ENCODE measurements at regions not wholly inside any gene's neighbourhood (a gene's known extent, or its start where the extent isn't known, plus 50 kb on each side); places are given as distances from the start of the nearest gene placed in this dataset.
A peak's percentile ranks its signal among the peaks of the same experiment; 100 is the strongest.

DNA sequence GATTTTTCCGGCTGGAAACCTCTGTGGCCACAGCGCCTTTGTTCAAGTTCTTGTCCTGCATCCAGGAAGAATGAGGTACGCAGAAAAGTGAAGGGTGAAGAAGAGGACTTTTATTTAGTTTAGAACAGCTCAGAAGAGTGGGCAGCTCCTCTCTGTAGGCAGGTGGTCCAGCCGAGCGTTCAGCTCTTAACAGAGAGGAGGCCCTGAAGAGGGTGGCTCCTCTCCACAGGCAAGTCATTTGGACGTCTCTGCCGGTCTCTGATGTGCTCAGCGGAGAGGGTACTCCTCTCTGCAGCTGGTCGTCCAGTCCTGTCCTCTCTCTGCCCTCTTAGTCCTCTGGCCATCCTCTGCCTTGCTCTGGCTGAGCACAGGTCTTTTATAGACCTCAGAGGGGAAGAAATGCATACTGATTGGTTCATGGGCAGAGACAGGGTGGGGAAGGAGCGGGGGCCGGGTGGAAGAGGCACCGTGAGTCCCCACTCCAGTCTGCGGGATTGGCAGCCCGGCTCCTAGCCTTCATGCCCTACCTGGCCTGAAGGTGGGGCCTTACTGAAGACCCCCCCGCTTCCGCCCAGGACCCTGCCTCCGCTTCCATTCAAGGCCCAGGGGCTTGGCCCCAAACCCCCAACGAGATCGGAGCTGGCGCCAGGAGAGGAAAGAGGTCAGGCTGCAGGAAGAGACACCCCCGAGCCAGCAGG lies 70.0 kb upstream of the NKD1 start:
- H3K4me3 ChIP-seq (ENCODE audit: low read depth, low read length), result no peak overlapping the region
- DNase-seq (ENCODE audit: extremely low spot score), result no peak
- H3K36me3 ChIP-seq (ENCODE audit: insufficient read depth), result no peaks in the 10 kb centered on the region
- 65% methylated on average over 21 of the region's 21 CpGs for WGBS
- H3K4me1 ChIP-seq (ENCODE audit: insufficient read depth), result no peaks in the 10 kb centered on the region
- no peak overlapping the region for H3K27ac ChIP-seq (ENCODE audit: low read depth)

DNA sequence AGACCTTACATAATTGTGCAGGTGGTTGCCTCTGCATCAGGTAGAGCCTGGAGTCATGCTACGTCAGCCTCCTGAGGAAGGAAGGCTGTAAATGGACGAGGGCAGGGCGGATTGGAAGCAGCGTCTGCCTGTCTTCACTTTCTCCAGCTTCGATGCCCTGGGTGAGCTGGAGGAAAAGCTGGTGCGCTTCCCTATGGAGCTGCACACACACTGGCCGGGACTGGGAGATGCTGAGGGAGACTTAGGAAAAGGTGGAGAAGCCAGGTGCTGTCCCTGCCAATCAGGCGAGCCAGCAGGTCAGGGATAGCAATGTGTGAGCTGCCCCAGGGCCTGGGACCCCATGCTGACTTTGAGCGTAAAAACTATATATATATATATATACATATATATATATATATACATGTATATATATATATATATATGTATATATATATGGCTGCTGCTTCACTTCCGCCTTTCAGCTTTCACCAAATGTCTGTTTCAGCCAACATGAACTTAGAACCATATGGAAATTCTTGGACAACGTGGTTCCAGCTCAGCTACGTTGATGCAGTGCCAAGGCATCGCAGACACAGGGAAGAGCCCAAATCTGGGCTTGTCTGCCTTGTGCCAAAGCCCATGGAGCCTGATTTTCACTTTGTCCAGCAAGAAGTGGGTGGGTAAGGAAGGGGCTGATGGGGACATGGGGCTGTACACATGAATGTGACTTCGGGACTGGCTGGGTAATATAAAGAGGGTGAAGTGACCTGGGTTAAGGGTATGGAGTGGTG lies 71.5 kb upstream of the NKD1 start:
- WGBS, result 77% methylated on average over 14 of the region's 14 CpGs
- no peak for DNase-seq (ENCODE audit: extremely low spot score)
- H3K27ac ChIP-seq (ENCODE audit: low read depth), result no peak overlapping the region
- no peaks in the 10 kb centered on the region for H3K4me1 ChIP-seq (ENCODE audit: insufficient read depth)
- H3K4me3 ChIP-seq (ENCODE audit: low read depth, low read length), result no peak overlapping the region
- no peaks in the 10 kb centered on the region for H3K36me3 ChIP-seq (ENCODE audit: insufficient read depth)

DNA sequence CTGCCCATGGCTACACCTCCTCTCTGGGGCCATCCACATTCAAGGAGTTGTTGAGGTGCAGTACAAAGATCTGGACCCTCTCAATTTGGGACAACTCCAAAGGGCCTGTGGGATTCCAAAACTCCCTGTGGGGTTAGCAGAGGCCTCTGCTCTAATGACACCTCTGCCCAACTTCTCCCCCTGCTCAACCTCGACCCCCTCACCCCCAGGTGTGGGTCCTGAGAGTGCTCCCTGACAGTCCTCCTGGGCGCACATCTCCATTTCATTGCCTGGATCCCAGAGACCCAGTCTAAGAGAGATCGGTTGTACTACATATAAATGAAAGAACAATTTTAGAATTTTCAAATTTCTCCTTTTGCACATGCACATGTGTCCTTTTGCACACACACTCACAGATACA lies 73.0 kb upstream of the NKD1 start:
- Histone ChIP-seq H3K27ac (ENCODE audit: low read depth) (no peak overlapping the region), H3K4me1 (ENCODE audit: insufficient read depth) (no peaks in the 10 kb centered on the region), H3K4me3 (ENCODE audit: low read depth, low read length) (no peak overlapping the region), H3K36me3 (ENCODE audit: insufficient read depth) (no peaks in the 10 kb centered on the region)
- 79% methylated on average over 3 of the region's 3 CpGs for whole genome bisulfite sequencing
- DNase-seq (ENCODE audit: extremely low spot score), result no peak

DNA sequence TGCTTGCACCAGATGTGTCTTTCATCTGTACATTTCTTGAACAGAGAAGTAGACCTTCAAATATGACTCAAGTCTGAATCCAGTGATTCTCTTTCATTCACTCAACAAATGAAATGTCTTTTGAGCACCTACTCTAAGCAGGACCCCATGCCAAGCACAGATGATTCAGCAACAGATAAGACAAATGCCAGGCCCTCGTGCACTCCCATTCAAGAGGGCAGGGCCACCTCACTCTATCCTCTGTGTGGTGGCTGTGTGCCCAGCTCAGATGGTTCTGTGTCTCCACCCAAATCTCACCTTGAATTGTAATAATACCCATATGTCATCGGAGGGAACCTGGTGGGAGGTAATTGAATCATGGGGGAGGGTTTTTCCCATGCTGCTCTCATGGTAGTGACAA lies 74.1 kb upstream of the NKD1 start:
- 75% methylated on average over 2 of the region's 2 CpGs for WGBS
- no peak for DNase-seq (ENCODE audit: extremely low spot score)
- Histone ChIP-seq H3K4me3 (ENCODE audit: low read depth, low read length) (no peak overlapping the region), H3K36me3 (ENCODE audit: insufficient read depth) (no peaks in the 10 kb centered on the region), H3K4me1 (ENCODE audit: insufficient read depth) (no peaks in the 10 kb centered on the region), H3K27ac (ENCODE audit: low read depth) (no peak overlapping the region)

DNA sequence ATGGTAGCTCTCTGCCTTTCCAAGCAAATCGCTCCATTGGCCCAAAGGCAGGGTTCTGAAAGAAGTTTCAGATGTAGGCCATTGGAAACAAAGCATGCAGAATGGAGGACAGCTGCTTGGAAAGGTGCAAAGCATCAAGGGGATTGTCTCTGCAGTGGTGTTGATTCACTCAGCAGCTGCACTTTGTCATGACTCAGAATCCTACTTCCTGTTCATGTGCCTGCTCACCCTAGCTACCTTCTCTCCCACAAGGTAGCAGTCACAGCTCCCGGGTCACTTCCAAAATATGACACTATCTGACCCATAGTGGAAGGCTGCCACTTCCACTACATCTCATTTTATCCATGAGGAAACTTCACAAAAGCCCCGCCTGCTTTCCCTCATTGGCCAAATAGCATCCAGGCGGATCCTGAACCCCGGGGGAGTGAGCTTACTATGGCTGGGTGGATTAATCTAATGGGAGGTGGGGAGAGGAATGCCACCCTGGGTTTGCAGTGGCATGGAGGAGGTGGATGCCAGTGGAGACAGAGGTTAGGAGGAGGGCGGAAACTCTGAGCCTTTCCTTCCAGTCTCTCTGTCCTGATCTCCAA lies 74.7 kb upstream of the NKD1 start:
- no peak overlapping the region for H3K4me3 ChIP-seq (ENCODE audit: low read depth, low read length)
- H3K4me1 ChIP-seq (ENCODE audit: insufficient read depth), result no peaks in the 10 kb centered on the region
- H3K36me3 ChIP-seq (ENCODE audit: insufficient read depth), result no peaks in the 10 kb centered on the region
- no peak for DNase-seq (ENCODE audit: extremely low spot score)
- 73% methylated on average over 6 of the region's 6 CpGs for WGBS
- no peak overlapping the region for H3K27ac ChIP-seq (ENCODE audit: low read depth)

DNA sequence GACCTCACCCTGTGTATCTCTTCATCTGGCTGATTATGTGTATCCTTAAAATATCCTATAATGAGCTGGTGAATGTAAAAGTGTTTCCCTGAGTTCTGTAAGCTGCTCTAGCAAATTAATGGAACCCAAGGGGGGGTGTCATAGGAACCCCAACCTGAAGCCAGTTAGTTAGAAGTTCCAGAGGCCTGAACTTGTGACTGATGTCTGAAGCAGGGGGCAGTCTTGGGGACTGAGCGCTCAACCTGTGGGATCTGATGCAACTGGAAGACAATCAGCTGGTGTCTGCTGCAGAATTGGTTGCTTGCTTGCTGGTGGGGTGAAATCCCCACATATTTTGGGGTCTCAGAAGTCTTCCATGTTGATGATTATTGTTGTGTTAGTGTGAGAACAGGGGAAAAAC lies 75.7 kb upstream of the NKD1 start:
- no peak overlapping the region for H3K4me3 ChIP-seq (ENCODE audit: low read depth, low read length)
- H3K36me3 ChIP-seq (ENCODE audit: insufficient read depth), result no peaks in the 10 kb centered on the region
- no peak for DNase-seq (ENCODE audit: extremely low spot score)
- H3K4me1 ChIP-seq (ENCODE audit: insufficient read depth), result no peaks in the 10 kb centered on the region
- no peak overlapping the region for H3K27ac ChIP-seq (ENCODE audit: low read depth)
- WGBS, result 96% methylated on average over 1 of the region's 1 CpG

DNA sequence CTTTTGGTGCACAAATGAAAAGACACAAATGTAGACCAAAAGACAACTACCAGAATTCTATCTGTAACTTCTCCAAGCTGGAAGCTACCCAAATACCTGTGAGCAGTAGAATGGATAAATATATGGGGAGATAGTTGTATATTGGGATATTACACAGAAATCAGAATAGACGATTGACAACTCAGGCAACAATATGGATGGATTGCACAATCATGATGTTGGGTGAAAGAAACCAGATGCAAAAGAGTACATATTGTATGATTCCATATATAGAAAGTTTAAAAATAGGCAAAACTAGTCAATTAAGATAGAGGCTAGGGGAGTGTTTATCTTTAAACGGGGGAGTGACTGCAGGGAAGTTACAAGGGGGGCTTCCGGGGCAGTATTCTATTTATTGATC lies 77.5 kb upstream of the NKD1 start:
- WGBS, result 69% methylated on average over 3 of the region's 3 CpGs
- no peak for DNase-seq (ENCODE audit: extremely low spot score)
- H3K4me1 ChIP-seq (ENCODE audit: insufficient read depth), result no peaks in the 10 kb centered on the region
- H3K4me3 ChIP-seq (ENCODE audit: low read depth, low read length), result no peak overlapping the region
- no peak overlapping the region for H3K27ac ChIP-seq (ENCODE audit: low read depth)
- no peaks in the 10 kb centered on the region for H3K36me3 ChIP-seq (ENCODE audit: insufficient read depth)

DNA sequence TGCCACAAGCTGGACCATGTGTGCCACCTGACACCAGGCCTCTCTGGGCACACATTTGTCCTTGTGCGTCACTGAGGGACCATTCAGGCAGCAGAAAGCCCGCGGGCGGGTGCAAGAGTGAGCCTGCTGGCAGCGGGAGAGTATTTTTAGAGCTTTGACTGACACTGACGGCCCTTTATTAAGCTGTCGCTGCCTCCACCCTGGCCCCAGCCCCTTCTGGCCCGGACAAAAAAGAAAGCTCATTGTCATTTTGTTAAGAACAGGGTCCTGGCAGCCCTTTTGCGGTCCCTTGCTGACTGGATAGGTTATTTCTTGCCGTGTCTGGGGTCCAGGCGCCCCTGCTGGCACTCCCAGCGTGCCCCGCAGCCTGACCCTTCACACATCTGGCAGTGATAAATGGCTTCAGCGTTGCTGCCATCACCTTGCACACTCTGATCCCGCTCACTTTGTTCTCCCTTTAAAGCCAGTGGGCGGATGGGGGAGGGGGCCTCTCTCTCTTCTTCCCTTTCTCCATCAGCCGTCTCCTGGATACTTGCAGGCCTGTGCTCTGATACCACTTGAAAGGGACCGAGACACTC lies 78.4 kb upstream of the NKD1 start:
- H3K27ac ChIP-seq (ENCODE audit: low read depth), result no peak overlapping the region
- no peak for DNase-seq (ENCODE audit: extremely low spot score)
- WGBS, result 64% methylated on average over 18 of the region's 18 CpGs
- H3K4me1 ChIP-seq (ENCODE audit: insufficient read depth), result no peaks in the 10 kb centered on the region
- H3K36me3 ChIP-seq (ENCODE audit: insufficient read depth), result no peaks in the 10 kb centered on the region
- no peak overlapping the region for H3K4me3 ChIP-seq (ENCODE audit: low read depth, low read length)

DNA sequence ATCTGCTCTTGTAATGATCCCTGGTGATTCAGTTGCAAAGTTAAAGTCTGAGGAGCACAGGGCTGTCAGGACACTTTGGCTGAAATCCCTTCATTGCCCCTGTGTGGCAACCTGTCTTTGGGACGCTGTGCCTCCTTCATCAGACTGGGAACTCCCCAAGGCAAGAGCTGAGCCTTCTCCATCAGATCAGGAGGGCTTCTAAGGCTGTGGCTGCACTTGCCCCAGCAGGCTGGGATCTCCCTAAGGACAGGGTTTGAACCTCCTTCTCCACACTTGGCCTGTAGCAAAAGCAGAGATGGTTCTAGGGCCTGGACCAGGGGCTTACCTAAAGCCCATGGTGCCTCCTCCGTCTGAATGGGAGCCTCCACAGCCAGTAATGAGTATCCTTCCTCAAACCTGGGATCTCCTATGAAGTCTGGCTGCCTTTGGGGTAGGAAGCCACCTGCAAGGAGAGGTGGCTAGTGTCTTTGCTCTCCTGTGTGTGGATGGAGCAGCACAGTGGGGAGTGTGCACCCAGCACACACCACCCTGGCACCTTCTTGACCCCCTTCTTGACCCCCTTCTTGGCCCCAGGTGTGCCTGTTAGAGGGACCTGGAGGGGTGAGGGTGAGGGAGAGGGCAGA lies 79.0 kb upstream of the NKD1 start:
- Histone ChIP-seq H3K4me3 (ENCODE audit: low read depth, low read length) (no peak overlapping the region), H3K4me1 (ENCODE audit: insufficient read depth) (no peaks in the 10 kb centered on the region), H3K27ac (ENCODE audit: low read depth) (no peak overlapping the region), H3K36me3 (ENCODE audit: insufficient read depth) (no peaks in the 10 kb centered on the region)
- WGBS, result 49% methylated on average over 2 of the region's 2 CpGs
- no peak for DNase-seq (ENCODE audit: extremely low spot score)

DNA sequence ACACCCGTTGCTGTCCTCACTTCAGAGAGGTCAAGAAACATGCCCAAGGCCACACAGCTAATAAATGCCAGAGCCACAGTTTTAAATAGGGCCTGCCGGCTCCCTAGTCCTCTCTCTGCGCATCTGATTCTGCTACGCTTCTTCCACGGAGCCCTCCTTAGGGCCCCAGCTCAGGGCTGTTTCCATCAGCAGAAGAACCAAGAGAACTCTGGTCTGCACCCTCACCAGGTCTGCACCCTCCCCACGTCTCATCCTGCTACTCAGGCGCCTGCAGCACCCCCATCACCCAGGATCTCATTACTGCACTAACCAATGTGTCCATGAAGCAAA lies 79.5 kb upstream of the NKD1 start:
- Histone ChIP-seq H3K36me3 (ENCODE audit: insufficient read depth) (no peaks in the 10 kb centered on the region), H3K4me1 (ENCODE audit: insufficient read depth) (no peaks in the 10 kb centered on the region), H3K4me3 (ENCODE audit: low read depth, low read length) (no peak overlapping the region), H3K27ac (ENCODE audit: low read depth) (no peak overlapping the region)
- WGBS, result 75% methylated on average over 7 of the region's 7 CpGs
- no peak for DNase-seq (ENCODE audit: extremely low spot score)

DNA sequence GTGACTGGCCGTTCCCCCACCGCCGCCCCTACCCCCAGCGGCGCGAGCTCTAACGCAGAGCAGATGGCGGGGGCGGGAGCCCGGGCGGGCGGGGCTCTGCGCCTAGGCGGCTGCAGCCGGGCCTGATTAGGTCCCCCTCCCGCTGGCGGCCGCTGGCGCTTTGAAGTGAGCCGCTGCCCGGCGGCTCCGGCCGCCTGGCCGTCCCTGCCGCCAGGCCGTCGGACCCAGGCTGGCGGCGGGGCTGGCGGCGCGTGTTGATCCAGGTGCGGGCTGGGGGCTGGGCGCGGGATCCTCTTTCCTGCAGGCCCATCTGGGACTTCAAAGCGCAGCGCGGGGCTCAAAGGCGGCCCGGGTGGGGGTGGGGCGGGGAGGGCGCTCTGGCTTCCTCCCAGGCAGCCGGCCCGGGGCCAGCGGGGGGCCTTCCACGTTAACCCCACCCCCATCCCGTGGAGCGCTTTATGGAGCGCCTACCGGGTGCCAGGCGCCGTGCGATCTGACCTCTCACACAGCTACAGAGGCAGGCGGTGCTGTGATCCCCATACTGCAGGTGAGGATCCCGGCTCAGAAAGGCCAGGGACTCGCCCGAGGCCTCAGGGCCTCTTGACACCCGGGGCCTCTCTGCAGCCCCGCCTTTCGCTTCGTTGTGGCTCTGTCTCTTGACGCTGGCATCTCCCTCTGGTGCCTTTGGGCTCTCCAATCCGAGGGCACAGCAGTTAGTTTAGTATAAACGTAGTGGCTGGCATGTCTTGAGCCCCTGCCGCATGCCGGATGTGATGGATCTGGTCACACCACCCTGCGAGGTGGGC lies 80.0 kb upstream of the NKD1 start:
- no peaks in the 10 kb centered on the region for H3K36me3 ChIP-seq (ENCODE audit: insufficient read depth)
- DNase-seq (ENCODE audit: extremely low spot score), result no peak
- 6% methylated on average over 68 of the region's 68 CpGs for WGBS
- H3K4me1 ChIP-seq (ENCODE audit: insufficient read depth), result no peaks in the 10 kb centered on the region
- peak overlapping the region; percentile 31 for H3K4me3 ChIP-seq (ENCODE audit: low read depth, low read length)
- no peak overlapping the region for H3K27ac ChIP-seq (ENCODE audit: low read depth)

DNA sequence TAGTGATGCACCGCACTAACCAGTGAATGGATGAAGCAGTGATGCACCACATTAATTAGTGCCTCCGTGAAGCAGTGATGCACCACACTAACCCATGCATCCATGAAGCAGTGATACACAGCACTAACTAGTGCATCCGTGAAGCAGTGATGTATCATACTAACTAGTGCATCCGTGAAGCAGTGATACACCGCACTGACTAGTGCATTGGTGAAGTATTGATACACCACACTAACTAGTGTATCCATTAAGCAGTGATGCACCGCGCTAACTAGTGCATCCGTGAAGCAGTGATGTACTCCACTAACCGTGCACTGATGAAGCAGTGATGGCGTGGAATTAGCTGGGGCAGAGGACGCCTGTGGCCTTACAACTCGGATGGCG lies 80.6 kb upstream of the NKD1 start:
- Histone ChIP-seq H3K27ac (ENCODE audit: low read depth) (no peak overlapping the region), H3K4me3 (ENCODE audit: low read depth, low read length) (peak overlapping the region; percentile 31), H3K36me3 (ENCODE audit: insufficient read depth) (no peaks in the 10 kb centered on the region), H3K4me1 (ENCODE audit: insufficient read depth) (no peaks in the 10 kb centered on the region)
- WGBS, result 44% methylated on average over 13 of the region's 13 CpGs
- no peak for DNase-seq (ENCODE audit: extremely low spot score)

DNA sequence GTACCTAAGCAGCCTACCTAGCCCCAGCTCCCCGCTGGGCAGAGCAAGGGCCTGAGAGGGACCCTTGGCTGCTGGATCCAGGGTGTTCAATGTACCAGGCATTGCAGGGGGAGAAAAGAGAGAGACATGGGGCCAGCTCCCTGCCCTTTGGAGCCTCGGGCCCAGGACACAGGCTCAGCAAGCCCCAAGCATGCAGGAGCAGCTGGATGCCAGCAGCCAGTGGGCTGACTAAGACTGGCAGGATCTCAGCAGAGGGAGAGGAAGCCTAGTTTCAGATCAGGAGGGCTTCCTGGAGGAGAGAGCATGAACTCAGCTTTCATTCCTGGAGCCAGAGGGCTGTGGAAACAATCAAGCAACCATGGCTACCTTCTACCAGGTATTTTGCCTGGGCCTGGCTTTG lies 82.0 kb upstream of the NKD1 start:
- Histone ChIP-seq H3K4me3 (ENCODE audit: low read depth, low read length) (no peak overlapping the region), H3K36me3 (ENCODE audit: insufficient read depth) (no peaks in the 10 kb centered on the region), H3K27ac (ENCODE audit: low read depth) (no peak overlapping the region), H3K4me1 (ENCODE audit: insufficient read depth) (no peaks in the 10 kb centered on the region)
- DNase-seq (ENCODE audit: extremely low spot score), result no peak
- 94% methylated on average over 2 of the region's 2 CpGs for WGBS
